OCI-LY7 (cell line): ENCODE measurements at regions not wholly inside any gene's neighbourhood (a gene's known extent, or its start where the extent isn't known, plus 50 kb on each side); places are given as distances from the start of the nearest gene placed in this dataset.

ENCODE experiments used
- BruUV-seq: library from RNA; stranded (reverse); fragments of 400-500 nt; replicated peaks from 2 replicates; lab custom pipeline; 2021; lab: Mats Ljungman, UMichigan
- CTCF ChIA-PET: fragments of 300-600 bp; sonication (Branson Sonifier 250); formaldehyde crosslinking; loops from one replicate; lab custom pipeline; 2022; ENCODE audit warnings: antibody characterized with exemption; ENCODE audit not compliant: unreplicated experiment; lab: Charles Lee
- POLR2A ChIA-PET: fragments of 300-600 bp; sonication (Branson Sonifier 250); formaldehyde crosslinking; loops from one replicate; lab custom pipeline; 2022; ENCODE audit warnings: antibody characterized with exemption; lab: Charles Lee
- DNase-seq: peaks from one replicate; pipeline ENCODE4 v3.0.0-alpha.2; 2015; ENCODE audit warnings: low spot score
- H2AFZ ChIP-seq: fragments of 200-600 bp; sonication (generic), shearing (Covaris generic); 2 replicates; pipeline ENCODE4 v1.6.1; 2014; ENCODE audit warnings: mild to moderate bottlenecking, antibody characterized with exemption, low read length, moderate library complexity
- H3K27ac ChIP-seq: fragments of 200-600 bp; sonication (generic); 2 replicates; pipeline ENCODE4 v1.5.1; 2014; ENCODE audit warnings: mixed run types, low read depth, mild to moderate bottlenecking, moderate library complexity, low read length, inconsistent platforms; ENCODE audit not compliant: poor library complexity, severe bottlenecking
- H3K36me3 ChIP-seq: fragments of 200-600 bp; sonication (generic); 2 replicates; pipeline ENCODE4 v1.6.1; 2014; ENCODE audit warnings: mild to moderate bottlenecking, antibody characterized with exemption, low read length, moderate library complexity, mixed read lengths; ENCODE audit not compliant: insufficient read depth
- H3K4me1 ChIP-seq: fragments of 200-600 bp; sonication (generic); 2 replicates; pipeline ENCODE4 v1.5.1; 2014; ENCODE audit warnings: mild to moderate bottlenecking, low read length; ENCODE audit not compliant: insufficient read depth, poor library complexity, severe bottlenecking
- H3K4me2 ChIP-seq: fragments of 200-600 bp; sonication (generic); 2 replicates; pipeline ENCODE4 v1.6.1; 2014; ENCODE audit warnings: mild to moderate bottlenecking, low read length
- H3K4me3 ChIP-seq: fragments of 200-600 bp; sonication (generic); 2 replicates; pipeline ENCODE4 v1.5.1; 2014; ENCODE audit warnings: mild to moderate bottlenecking, low read depth, low read length; ENCODE audit not compliant: poor library complexity, severe bottlenecking
- H3K79me2 ChIP-seq: fragments of 200-600 bp; sonication (generic); 2 replicates; pipeline ENCODE4 v1.6.1; 2016; ENCODE audit warnings: low read depth, mild to moderate bottlenecking, low read length, moderate library complexity, mixed read lengths; ENCODE audit not compliant: insufficient read depth
- H3K9me2 ChIP-seq: fragments of 200-600 bp; sonication (generic); 2 replicates; pipeline ENCODE4 v1.6.1; 2016; ENCODE audit warnings: mild to moderate bottlenecking, low read length, mixed read lengths; ENCODE audit not compliant: insufficient read depth
- H3K9me3 ChIP-seq: fragments of 200-600 bp; sonication (generic); 2 replicates; pipeline ENCODE4 v1.6.1; 2014; ENCODE audit warnings: mild to moderate bottlenecking, mixed run types, low read length, mixed read lengths
- H4K20me1 ChIP-seq: fragments of 200-600 bp; sonication (generic); 2 replicates; pipeline ENCODE4 v1.6.1; 2014; ENCODE audit warnings: mild to moderate bottlenecking, antibody characterized with exemption, low read length, moderate library complexity, mixed read lengths; ENCODE audit not compliant: insufficient read depth
- EZH2phosphoT487 ChIP-seq: fragments of 200-600 bp; sonication (generic); IDR thresholded peaks from 2 replicates; pipeline ENCODE4 v1.6.1; 2018; ENCODE audit warnings: low read depth, borderline replicate concordance, mild to moderate bottlenecking, mixed run types, antibody characterized with exemption, low read length, moderate library complexity, mixed read lengths
- intact Hi-C: fragments of 100-400 bp; cut with micrococcal nuclease; formaldehyde crosslinking; loops from one replicate; pipeline ENCODE4 v1.10.0; 2022; ENCODE audit not compliant: unreplicated experiment
- TF ChIP-seq, protein P1 (sequence below): fragments of 200-600 bp; sonication (generic); conservative IDR thresholded peaks from 2 replicates; pipeline ENCODE4 v1.5.1; 2014; ENCODE audit warnings: mild to moderate bottlenecking, antibody characterized with exemption, low read length, moderate library complexity, mixed read lengths

DNA sequence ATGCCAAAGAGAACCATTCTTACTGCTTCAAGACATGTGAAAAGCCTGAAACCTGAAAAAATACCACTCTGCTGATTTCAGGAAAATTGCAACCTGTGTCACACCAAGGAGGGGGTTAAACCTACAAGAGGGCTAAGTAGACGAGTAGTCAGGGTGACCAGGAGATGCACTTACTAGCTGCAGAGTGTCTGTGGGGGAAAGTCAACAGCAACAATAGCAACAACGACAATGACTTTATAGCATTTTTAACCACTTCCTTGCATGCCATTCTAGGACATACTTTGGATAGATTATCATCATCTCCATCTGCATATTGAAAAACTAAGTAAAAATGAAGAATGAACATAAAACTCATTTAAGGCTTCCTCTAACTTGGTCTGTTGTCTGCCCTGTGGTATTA is 902.7 kb downstream of the BCL11B start:
- intact Hi-C loops: no loop called here
- POLR2A ChIA-PET: no interaction called here
- no peak overlapping the region for H3K27ac ChIP-seq
- H3K9me3 ChIP-seq: no peaks in the 10 kb centered on the region
- no peaks in the 10 kb centered on the region for H3K79me2 ChIP-seq
- BruUV-seq: no TSS peak
- TF ChIP-seq, protein P1, sequence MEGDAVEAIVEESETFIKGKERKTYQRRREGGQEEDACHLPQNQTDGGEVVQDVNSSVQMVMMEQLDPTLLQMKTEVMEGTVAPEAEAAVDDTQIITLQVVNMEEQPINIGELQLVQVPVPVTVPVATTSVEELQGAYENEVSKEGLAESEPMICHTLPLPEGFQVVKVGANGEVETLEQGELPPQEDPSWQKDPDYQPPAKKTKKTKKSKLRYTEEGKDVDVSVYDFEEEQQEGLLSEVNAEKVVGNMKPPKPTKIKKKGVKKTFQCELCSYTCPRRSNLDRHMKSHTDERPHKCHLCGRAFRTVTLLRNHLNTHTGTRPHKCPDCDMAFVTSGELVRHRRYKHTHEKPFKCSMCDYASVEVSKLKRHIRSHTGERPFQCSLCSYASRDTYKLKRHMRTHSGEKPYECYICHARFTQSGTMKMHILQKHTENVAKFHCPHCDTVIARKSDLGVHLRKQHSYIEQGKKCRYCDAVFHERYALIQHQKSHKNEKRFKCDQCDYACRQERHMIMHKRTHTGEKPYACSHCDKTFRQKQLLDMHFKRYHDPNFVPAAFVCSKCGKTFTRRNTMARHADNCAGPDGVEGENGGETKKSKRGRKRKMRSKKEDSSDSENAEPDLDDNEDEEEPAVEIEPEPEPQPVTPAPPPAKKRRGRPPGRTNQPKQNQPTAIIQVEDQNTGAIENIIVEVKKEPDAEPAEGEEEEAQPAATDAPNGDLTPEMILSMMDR: no peak
- TF ChIP-seq EZH2phosphoT487: no peak
- DNase-seq: no peak
- H3K9me2 ChIP-seq: no peaks in the 10 kb centered on the region
- CTCF ChIA-PET: no interaction called here
- H3K4me2 ChIP-seq: no peak overlapping the region
- H2AFZ ChIP-seq: no peak overlapping the region
- H4K20me1 ChIP-seq: no peaks in the 10 kb centered on the region
- H3K4me1 ChIP-seq: no peaks in the 10 kb centered on the region
- H3K36me3 ChIP-seq: no peaks in the 10 kb centered on the region
- H3K4me3 ChIP-seq: no peak overlapping the region

DNA sequence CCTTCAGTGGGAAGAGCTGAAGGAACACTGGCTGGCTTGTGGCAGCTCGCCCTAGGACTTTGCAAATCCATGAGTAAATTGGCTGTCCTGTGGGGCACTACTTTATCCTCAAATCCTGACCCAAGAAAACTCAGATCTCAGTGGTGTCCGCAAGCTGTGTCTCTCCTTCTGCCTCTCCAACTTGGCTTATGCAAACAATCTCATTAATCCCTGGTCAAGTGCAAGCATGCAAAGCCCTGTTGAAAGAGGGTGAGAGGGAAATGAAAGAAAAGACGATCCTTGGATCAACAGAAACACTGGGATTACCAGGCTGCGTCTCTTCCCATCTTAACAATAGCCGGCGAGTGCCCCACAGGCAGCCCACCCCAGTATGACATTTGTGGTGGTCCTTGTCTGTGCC is 901.6 kb downstream of the BCL11B start:
- ChIA-PET CTCF (no interaction called here), POLR2A (no interaction called here)
- H3K79me2 ChIP-seq: no peaks in the 10 kb centered on the region
- no peaks in the 10 kb centered on the region for H3K9me2 ChIP-seq
- no peaks in the 10 kb centered on the region for H3K36me3 ChIP-seq
- H3K4me1 ChIP-seq: no peaks in the 10 kb centered on the region
- intact Hi-C loops: no loop called here
- no peak overlapping the region for H2AFZ ChIP-seq
- no peak overlapping the region for H3K4me3 ChIP-seq
- DNase-seq: no peak
- TF ChIP-seq EZH2phosphoT487: no peak
- TF ChIP-seq, protein P1: no peak
- no peaks in the 10 kb centered on the region for H3K9me3 ChIP-seq
- H3K4me2 ChIP-seq: no peak overlapping the region
- BruUV-seq: no TSS peak
- no peaks in the 10 kb centered on the region for H4K20me1 ChIP-seq
- no peak overlapping the region for H3K27ac ChIP-seq

DNA sequence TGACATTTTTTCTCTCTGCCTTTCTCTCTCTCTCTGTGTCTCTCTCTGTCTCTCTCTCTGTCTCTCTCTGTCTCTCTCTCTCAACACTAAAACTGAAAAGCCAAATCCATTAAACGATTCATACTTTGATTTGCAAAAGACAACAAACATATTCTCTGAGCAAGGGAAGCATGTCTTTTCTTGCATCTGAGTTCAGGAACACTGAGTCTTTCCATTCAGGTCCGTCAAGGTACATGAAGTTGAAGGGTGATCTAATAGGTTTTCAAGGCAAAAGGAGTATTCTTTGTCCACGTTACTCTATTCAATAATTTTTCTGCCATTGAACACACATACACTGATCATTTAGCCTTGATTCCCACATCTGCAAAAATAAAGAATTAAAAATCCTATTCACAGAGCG is 900.9 kb downstream of the BCL11B start:
- no peaks in the 10 kb centered on the region for H3K36me3 ChIP-seq
- CTCF ChIA-PET: no interaction called here
- no peaks in the 10 kb centered on the region for H3K4me1 ChIP-seq
- intact Hi-C loops: no loop called here
- no peaks in the 10 kb centered on the region for H4K20me1 ChIP-seq
- TF ChIP-seq, protein P1: no peak
- TF ChIP-seq EZH2phosphoT487: no peak
- no peaks in the 10 kb centered on the region for H3K9me2 ChIP-seq
- no TSS peak for BruUV-seq
- DNase-seq: no peak
- no peak overlapping the region for H3K4me2 ChIP-seq
- no peaks in the 10 kb centered on the region for H3K9me3 ChIP-seq
- H2AFZ ChIP-seq: no peak overlapping the region
- H3K27ac ChIP-seq: no peak overlapping the region
- POLR2A ChIA-PET: no interaction called here
- no peak overlapping the region for H3K4me3 ChIP-seq
- H3K79me2 ChIP-seq: no peaks in the 10 kb centered on the region
